ENCODE measurements at regions not wholly inside any gene's neighbourhood (a gene's known extent, or its start where the extent isn't known, plus 50 kb on each side); places are given as distances from the start of the nearest gene placed in this dataset.

DNA sequence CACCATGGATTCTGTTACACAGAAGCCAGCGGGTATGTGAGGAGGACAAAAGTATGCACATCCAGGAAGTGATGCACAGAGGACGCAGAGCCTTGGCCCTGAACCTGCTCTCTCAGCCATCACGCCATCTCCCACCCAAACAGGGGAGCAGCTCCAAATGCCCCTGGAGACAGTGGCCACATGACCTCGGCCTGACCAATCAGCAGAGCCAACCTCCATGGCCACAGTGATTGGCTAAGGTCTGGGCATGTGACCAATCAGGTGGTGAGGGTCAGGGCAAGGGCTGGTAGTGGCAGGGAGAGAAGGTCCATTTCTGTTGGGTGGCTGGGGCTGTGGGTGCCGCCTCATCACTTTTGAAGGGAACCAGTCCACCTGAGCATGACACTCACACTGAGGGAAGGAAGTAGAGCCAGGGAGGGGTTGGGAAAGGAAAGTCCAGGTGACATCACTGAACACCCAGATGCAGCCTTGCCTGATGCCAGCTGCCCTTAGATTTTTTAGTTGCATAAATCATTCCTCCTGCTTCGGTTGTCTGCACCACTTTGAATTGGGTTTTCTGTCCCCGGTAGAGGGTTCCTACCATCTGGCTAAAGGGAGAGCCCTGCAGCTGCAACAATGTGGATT, 70.3 kb upstream of the IQSEC1 start:
- TF ChIP-seq RCOR1 (IDR thresholded peaks at IDR 0.05; ENCODE audit: insufficient replicate concordance, low read length) (no peak), MAFK (IDR thresholded peaks at IDR 0.05; ENCODE audit: low read depth, low read length) (no peak)
- TF ChIP-seq, protein P1, sequence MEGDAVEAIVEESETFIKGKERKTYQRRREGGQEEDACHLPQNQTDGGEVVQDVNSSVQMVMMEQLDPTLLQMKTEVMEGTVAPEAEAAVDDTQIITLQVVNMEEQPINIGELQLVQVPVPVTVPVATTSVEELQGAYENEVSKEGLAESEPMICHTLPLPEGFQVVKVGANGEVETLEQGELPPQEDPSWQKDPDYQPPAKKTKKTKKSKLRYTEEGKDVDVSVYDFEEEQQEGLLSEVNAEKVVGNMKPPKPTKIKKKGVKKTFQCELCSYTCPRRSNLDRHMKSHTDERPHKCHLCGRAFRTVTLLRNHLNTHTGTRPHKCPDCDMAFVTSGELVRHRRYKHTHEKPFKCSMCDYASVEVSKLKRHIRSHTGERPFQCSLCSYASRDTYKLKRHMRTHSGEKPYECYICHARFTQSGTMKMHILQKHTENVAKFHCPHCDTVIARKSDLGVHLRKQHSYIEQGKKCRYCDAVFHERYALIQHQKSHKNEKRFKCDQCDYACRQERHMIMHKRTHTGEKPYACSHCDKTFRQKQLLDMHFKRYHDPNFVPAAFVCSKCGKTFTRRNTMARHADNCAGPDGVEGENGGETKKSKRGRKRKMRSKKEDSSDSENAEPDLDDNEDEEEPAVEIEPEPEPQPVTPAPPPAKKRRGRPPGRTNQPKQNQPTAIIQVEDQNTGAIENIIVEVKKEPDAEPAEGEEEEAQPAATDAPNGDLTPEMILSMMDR (conservative IDR thresholded peaks at IDR 0.05; ENCODE audit: low read depth, low read length): no peak
